Left ventricle myocardium inferior (tissue), 1 donor: ENCODE measurements at regions not wholly inside any gene's neighbourhood (a gene's known extent, or its start where the extent isn't known, plus 50 kb on each side); places are given as distances from the start of the nearest gene placed in this dataset.

ENCODE experiments used
- DNase-seq: peaks from one replicate; pipeline ENCODE4 v3.0.0-alpha.2; 2020
- H3K27ac ChIP-seq: fragments of 200-600 bp; replicated peaks from 2 replicates; pipeline ENCODE4 v1.8.0; 2021
- H3K27me3 ChIP-seq: fragments of 200-600 bp; 2 replicates; pipeline ENCODE4 v1.8.0; 2021; ENCODE audit warnings: low read depth
- H3K36me3 ChIP-seq: fragments of 200-600 bp; 2 replicates; pipeline ENCODE4 v1.8.0; 2021
- H3K4me1 ChIP-seq: fragments of 200-600 bp; 2 replicates; pipeline ENCODE4 v1.8.0; 2021
- H3K4me3 ChIP-seq: fragments of 200-600 bp; 2 replicates; pipeline ENCODE4 v1.8.0; 2021; ENCODE audit warnings: mild to moderate bottlenecking, moderate library complexity
- H3K9me3 ChIP-seq: fragments of 200-600 bp; replicated peaks from 2 replicates; pipeline ENCODE4 v1.8.0; 2021
- intact Hi-C: fragments of 100-400 bp; cut with micrococcal nuclease; formaldehyde crosslinking; loops from one replicate; pipeline ENCODE4 v1.11.0; 2022
- TF ChIP-seq, protein P1 (sequence below): fragments of 200-600 bp; IDR thresholded peaks from 2 replicates; pipeline ENCODE4 v1.8.0; 2021; ENCODE audit warnings: antibody characterized with exemption, mild to moderate bottlenecking, borderline replicate concordance
- donor health status: DM: no; HTN: yes; CAD: no; lungs with severe emphysema.

DNA sequence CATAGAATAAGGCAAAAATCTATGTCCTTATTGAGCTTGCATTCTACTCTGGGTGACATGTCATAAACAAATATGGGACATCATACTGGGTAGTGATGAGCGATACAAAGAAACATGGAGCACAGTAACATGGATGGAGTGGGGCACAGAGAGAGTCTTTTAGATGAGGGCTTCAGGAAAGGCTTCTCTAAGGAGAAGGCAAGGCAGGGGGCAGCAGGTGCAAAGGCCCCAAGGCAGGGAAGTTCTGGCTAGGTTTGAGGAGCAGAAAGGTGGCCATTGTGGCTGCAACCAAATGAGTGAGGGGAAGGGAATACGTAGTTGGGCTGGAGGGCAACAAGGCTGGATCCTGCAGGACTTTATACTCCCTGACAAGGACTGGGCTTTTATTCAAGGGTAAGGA lies 211.4 kb downstream of the HERPUD2 start:
- Histone ChIP-seq H3K27ac (no peak overlapping the region), H3K4me1 (peaks cover 9% of the 10 kb centered on the region), H3K4me3 (no peak overlapping the region), H3K27me3 (peaks cover 8% of the 10 kb centered on the region), H3K9me3 (peaks cover 10% of the 10 kb centered on the region), H3K36me3 (no peaks in the 10 kb centered on the region)
- intact Hi-C loops = no loop called here
- DNase-seq = no peak
- TF ChIP-seq, protein P1, sequence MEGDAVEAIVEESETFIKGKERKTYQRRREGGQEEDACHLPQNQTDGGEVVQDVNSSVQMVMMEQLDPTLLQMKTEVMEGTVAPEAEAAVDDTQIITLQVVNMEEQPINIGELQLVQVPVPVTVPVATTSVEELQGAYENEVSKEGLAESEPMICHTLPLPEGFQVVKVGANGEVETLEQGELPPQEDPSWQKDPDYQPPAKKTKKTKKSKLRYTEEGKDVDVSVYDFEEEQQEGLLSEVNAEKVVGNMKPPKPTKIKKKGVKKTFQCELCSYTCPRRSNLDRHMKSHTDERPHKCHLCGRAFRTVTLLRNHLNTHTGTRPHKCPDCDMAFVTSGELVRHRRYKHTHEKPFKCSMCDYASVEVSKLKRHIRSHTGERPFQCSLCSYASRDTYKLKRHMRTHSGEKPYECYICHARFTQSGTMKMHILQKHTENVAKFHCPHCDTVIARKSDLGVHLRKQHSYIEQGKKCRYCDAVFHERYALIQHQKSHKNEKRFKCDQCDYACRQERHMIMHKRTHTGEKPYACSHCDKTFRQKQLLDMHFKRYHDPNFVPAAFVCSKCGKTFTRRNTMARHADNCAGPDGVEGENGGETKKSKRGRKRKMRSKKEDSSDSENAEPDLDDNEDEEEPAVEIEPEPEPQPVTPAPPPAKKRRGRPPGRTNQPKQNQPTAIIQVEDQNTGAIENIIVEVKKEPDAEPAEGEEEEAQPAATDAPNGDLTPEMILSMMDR = no peak

DNA sequence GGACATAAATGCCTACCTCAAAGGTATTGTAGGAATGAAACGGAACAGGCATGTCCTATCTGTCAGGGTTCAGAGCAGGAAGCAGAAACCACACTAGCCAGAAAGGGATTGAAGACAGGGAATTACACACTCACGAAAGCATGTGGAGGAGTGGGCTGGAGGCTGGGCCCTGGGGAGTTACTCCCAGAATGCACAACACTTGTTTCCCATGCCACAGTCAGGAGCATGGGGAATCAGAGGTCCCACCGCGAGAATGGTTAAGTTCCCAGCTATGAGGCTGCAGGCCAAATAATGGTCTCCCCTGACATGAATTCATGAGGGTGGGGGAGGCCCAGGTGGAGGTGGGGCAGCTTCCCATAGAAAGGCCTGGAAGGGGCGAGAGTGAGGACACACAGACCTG lies 212.7 kb downstream of the HERPUD2 start:
- Histone ChIP-seq H3K9me3 (peaks cover 24% of the 10 kb centered on the region), H3K4me3 (no peak overlapping the region), H3K36me3 (no peaks in the 10 kb centered on the region), H3K27me3 (peaks cover 8% of the 10 kb centered on the region), H3K4me1 (peaks cover 2% of the 10 kb centered on the region), H3K27ac (no peak overlapping the region)
- TF ChIP-seq, protein P1 = no peak
- intact Hi-C loops = no loop called here
- DNase-seq = no peak

DNA sequence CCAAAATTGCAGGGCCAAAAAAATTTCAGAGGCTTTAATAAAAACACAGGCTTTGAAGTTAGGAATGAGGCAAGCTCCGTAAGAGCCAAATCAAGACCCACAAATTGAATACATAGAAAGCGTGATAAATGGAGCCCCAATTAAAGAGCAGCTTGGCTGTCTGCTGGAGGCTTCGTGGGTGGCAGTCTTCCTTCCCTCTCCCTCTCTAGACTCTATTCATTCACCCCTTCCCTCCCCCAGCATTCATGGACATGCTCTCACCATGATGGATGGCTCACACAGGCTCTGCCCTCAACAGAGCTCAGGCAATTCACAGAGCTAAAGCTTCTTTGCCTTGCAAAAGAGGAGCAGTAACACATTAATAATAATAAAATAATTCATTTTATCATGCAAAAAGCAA lies 214.1 kb downstream of the HERPUD2 start:
- H3K4me3 ChIP-seq = no peak overlapping the region
- no peak overlapping the region for H3K27ac ChIP-seq
- no peak for DNase-seq
- H3K27me3 ChIP-seq = peaks cover 8% of the 10 kb centered on the region
- intact Hi-C loops = no loop called here
- H3K4me1 ChIP-seq = no peaks in the 10 kb centered on the region
- H3K9me3 ChIP-seq = peaks cover 25% of the 10 kb centered on the region
- no peaks in the 10 kb centered on the region for H3K36me3 ChIP-seq
- TF ChIP-seq, protein P1 = no peak

DNA sequence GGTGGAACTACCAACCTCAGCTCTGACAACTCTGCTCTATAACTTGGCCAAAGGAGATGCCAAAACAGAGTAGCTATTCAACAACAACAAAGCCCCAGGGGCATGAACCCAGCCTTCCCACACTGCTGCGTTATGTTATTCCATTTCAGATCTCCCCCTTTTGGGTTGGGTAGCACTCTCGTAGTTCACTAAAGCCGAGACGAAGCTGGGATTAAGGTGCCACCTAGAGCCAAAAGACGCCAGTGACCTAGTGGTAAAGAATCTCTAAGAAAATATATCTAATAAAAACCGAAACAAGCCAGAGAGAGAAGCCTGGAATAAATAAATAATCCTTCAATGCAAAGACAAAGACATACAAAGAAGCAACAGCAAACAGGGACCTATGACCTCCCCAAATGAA lies 217.3 kb downstream of the HERPUD2 start:
- no peak for DNase-seq
- Histone ChIP-seq H3K27me3 (peaks cover 12% of the 10 kb centered on the region), H3K27ac (no peak overlapping the region), H3K36me3 (no peaks in the 10 kb centered on the region), H3K9me3 (peaks cover 25% of the 10 kb centered on the region), H3K4me3 (no peak overlapping the region), H3K4me1 (no peaks in the 10 kb centered on the region)
- TF ChIP-seq, protein P1 = no peak
- intact Hi-C loops = no loop called here

DNA sequence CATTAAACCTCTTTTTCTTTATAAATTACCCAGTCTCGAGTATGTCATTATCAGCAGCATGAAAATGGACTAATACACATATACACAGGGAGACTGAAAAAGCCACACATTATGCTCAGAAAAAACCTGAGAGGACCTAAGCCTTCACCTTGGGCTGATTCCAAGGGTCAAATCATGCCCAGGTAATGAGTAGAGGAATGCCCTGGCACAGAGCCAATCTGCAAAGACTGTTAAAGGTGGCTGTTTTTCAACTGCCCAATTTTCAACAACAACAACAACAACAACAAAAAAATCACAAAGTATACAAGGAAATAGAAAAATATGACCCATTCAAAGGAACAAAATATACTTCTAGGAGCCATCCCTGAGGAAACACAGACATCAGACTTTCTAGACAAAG lies 220.2 kb upstream of the TBX20 start:
- H3K36me3 ChIP-seq = no peaks in the 10 kb centered on the region
- no peak overlapping the region for H3K4me3 ChIP-seq
- intact Hi-C loops = no loop called here
- H3K9me3 ChIP-seq = peaks cover 20% of the 10 kb centered on the region
- TF ChIP-seq, protein P1 = no peak
- DNase-seq = no peak
- peaks cover 9% of the 10 kb centered on the region for H3K4me1 ChIP-seq
- peaks cover 4% of the 10 kb centered on the region for H3K27me3 ChIP-seq
- no peak overlapping the region for H3K27ac ChIP-seq

DNA sequence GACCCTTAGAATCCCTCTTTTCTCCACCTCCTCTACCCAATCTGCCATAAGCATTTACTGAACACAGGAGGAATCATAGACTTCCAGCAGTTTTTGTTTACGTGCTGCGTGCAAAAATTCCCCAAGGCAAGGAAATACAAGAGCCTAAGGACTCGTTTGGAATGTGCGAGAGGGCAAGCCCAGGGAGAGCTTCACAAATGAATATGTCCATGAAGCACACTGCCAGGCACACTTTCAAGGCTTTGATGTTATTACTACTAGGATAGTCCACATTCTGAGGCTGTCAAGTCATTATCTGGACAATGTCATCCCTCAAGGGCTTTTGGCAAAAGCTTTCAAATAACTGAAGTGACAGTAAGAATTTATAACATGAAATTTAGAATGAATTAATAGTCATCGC lies 214.7 kb upstream of the TBX20 start:
- H3K27me3 ChIP-seq = peaks cover 4% of the 10 kb centered on the region
- intact Hi-C loops = no loop called here

More for the DNA sequence above, 214.7 kb upstream of the TBX20 start:
- H3K27ac ChIP-seq = no peak overlapping the region
- H3K36me3 ChIP-seq = no peaks in the 10 kb centered on the region
- peaks cover 35% of the 10 kb centered on the region for H3K4me1 ChIP-seq
- H3K9me3 ChIP-seq = no peaks in the 10 kb centered on the region
- no peak for DNase-seq
- no peak overlapping the region for H3K4me3 ChIP-seq
- TF ChIP-seq, protein P1 = no peak
